Psoas muscle (tissue), 7 donors: ENCODE measurements at regions not wholly inside any gene's neighbourhood (a gene's known extent, or its start where the extent isn't known, plus 50 kb on each side); places are given as distances from the start of the nearest gene placed in this dataset.
A peak's percentile ranks its signal among the peaks of the same experiment; 100 is the strongest.

Experiments
- ATAC-seq, 4 donors: fragments of 200-7000 bp; cut with Tn5 transposase; one replicate each; pipeline ENCODE4 v1.9.1; 2020; ENCODE audit warnings: moderate library complexity in 3 of 4, mild to moderate bottlenecking in 2 of 4
- DNase-seq, 2 donors: peaks; one replicate each; pipeline ENCODE4 v3.0.0-alpha.2; 2020
- H3K27ac ChIP-seq: fragments of 200-600 bp; one replicate; pipeline ENCODE4 v1.8.0; 2022
- H3K27me3 ChIP-seq, 3 donors: fragments of 200-600 bp in 1 of 3; one replicate each; pipeline versions ENCODE4 v1.6.1 to v1.8.0; 2013 to 2022; ENCODE audit warnings: low read length in 2 of 3, mild to moderate bottlenecking in 2 of 3, moderate library complexity in 1 of 3; ENCODE audit not compliant: insufficient read depth in 3 of 3
- H3K36me3 ChIP-seq, 2 donors: fragments of 200-600 bp in 1 of 2; one replicate each; pipeline versions ENCODE4 v1.6.1 to v1.8.0; 2013 to 2022; ENCODE audit warnings: low read depth in 1 of 2, mild to moderate bottlenecking in 1 of 2, moderate library complexity in 1 of 2; ENCODE audit not compliant: insufficient read depth in 1 of 2
- H3K4me1 ChIP-seq: fragments of 200-600 bp; one replicate; pipeline ENCODE4 v1.8.0; 2022
- H3K4me3 ChIP-seq: fragments of 200-600 bp; one replicate; pipeline ENCODE4 v1.8.0; 2022; ENCODE audit warnings: mild to moderate bottlenecking
- H3K9me3 ChIP-seq: fragments of 200-600 bp; one replicate; pipeline ENCODE4 v1.8.0; 2022
- CTCF ChIP-seq: fragments of 200-600 bp; IDR thresholded peaks from one replicate; pipeline ENCODE4 v1.8.0; 2022; ENCODE audit warnings: antibody characterized with exemption
- WGBS, 3 donors: extraction: QIAGEN DNeasy Blood & Tissue Kit; methylation state at CpG; one replicate each; pipeline versions ENCODE4 v1.1.6 to v1.1.7; 2013; 5-methylcytosine and 5-hydroxymethylcytosine counted together
- intact Hi-C, 2 donors: fragments of 100-400 bp; cut with DNase I; formaldehyde crosslinking; loops; one replicate each; pipeline versions ENCODE4 v1.11.0 to v1.14.2; 2022
- donor health status: healthy with polysubstance abuse.
- donor health status: DM: no; HTN: no; CAD: no; lungs with moderate emphysema.
- donor health status: Bipolar disorder and iron deficiency.
- donor health status: healthy.
- donor health status: DM: yes; HTN: yes; CAD: no.
- donor health status: DM: no; HTN: no; CAD: no.
- donor health status: DM: yes; HTN: yes; CAD: no.

- 22 to 40% (median 27%) methylated on average over 13 of the region's 13 CpGs for WGBS, 3 donors
- H3K36me3 ChIP-seq = no peaks in the 10 kb centered on the region
- no peak overlapping the region for H3K4me3 ChIP-seq
- peak; percentile 68 to 83 for DNase-seq
- H3K9me3 ChIP-seq = no peaks in the 10 kb centered on the region
- H3K27ac ChIP-seq = peak overlapping the region; percentile 39
- peak; percentile 99 to 100 (median 100) for ATAC-seq
- TF ChIP-seq CTCF = no peak
- H3K27me3 ChIP-seq = no peaks in the 10 kb centered on the region
- H3K4me1 ChIP-seq = no peaks in the 10 kb centered on the region
- intact Hi-C loops = loop anchor here in 1 of 2 donors (5.0 kb wide), 1 partner anchor 57 kb away; no protein-coding TSS in a partner anchor
These were observed 229.9 kb upstream of the HDAC4 start for GRCh38 chr2:239630618-239631286.

GRCh38 chr2:239629926-239630617 lies 229.3 kb upstream of the HDAC4 start:
- 65 to 79% (median 66%) methylated on average over 7 of the region's 7 CpGs for WGBS, 3 donors
- Histone ChIP-seq H3K27me3 (no peaks in the 10 kb centered on the region), H3K9me3 (no peaks in the 10 kb centered on the region), H3K4me3 (no peak overlapping the region), H3K36me3 (no peaks in the 10 kb centered on the region), H3K4me1 (no peaks in the 10 kb centered on the region), H3K27ac (peak overlapping the region; percentile 39)
- TF ChIP-seq CTCF = no peak
- DNase-seq = no peak
- intact Hi-C loops = loop anchor here in 1 of 2 donors (5.0 kb wide), 1 partner anchor 57 kb away; no protein-coding TSS in a partner anchor
- peak in 2 of 4 donors; percentile 7 to 16 for ATAC-seq

- WGBS, 3 donors = 80 to 87% (median 86%) methylated on average over 16 of the region's 16 CpGs
- no peak for TF ChIP-seq CTCF
- Histone ChIP-seq H3K27ac (no peak overlapping the region), H3K4me1 (no peaks in the 10 kb centered on the region), H3K27me3 (no peaks in the 10 kb centered on the region), H3K9me3 (no peaks in the 10 kb centered on the region), H3K4me3 (no peak overlapping the region), H3K36me3 (no peaks in the 10 kb centered on the region)
- intact Hi-C loops = no loop called here
- ATAC-seq (no peak), DNase-seq (no peak)
These were observed 226.3 kb upstream of the HDAC4 start for GRCh38 chr2:239626961-239627592.

GRCh38 chr2:239625971-239626734 lies 225.3 kb upstream of the HDAC4 start:
- H3K36me3 ChIP-seq = no peaks in the 10 kb centered on the region
- H3K9me3 ChIP-seq = no peaks in the 10 kb centered on the region
- no peak overlapping the region for H3K4me3 ChIP-seq
- WGBS, 3 donors = 94 to 97% (median 94%) methylated on average over 8 of the region's 8 CpGs
- ATAC-seq = no peak
- intact Hi-C loops = no loop called here
- no peak overlapping the region for H3K27ac ChIP-seq
- no peak for TF ChIP-seq CTCF
- no peaks in the 10 kb centered on the region for H3K4me1 ChIP-seq
- DNase-seq = no peak
- no peaks in the 10 kb centered on the region for H3K27me3 ChIP-seq
